Central memory CD8-positive, alpha-beta T cell (primary cell): ENCODE measurements at regions not wholly inside any gene's neighbourhood (a gene's known extent, or its start where the extent isn't known, plus 50 kb on each side); places are given as distances from the start of the nearest gene placed in this dataset.

Experiments
- ATAC-seq: fragments of 150-1000 bp; cut with Tn5 transposase; replicated peaks from 2 replicates; pipeline ENCODE4 v1.10.0; 2022; ENCODE audit warnings: mild to moderate bottlenecking, moderate FRiP score, moderate number of reproducible peaks; ENCODE audit not compliant: poor library complexity, severe bottlenecking; ENCODE audit errors: extremely low read depth
- DNase-seq, 2 donors: peaks; one replicate each; pipeline ENCODE4 v3.0.0; 2021; ENCODE audit warnings: low spot score in 2 of 2
- H3K27ac Mint-ChIP-seq: one replicate; pipeline ENCODE4 v1.8.0; 2022; ENCODE audit warnings: low read depth, mild to moderate bottlenecking, moderate library complexity, mixed read lengths
- H3K27me3 Mint-ChIP-seq: one replicate; pipeline ENCODE4 v1.8.0; 2022; ENCODE audit warnings: mixed read lengths
- H3K36me3 Mint-ChIP-seq: one replicate; pipeline ENCODE4 v1.8.0; 2022; ENCODE audit warnings: mild to moderate bottlenecking, moderate library complexity, mixed read lengths; ENCODE audit not compliant: insufficient read depth
- H3K4me1 Mint-ChIP-seq: one replicate; pipeline ENCODE4 v1.8.0; 2022; ENCODE audit warnings: mixed read lengths
- H3K4me3 Mint-ChIP-seq: one replicate; pipeline ENCODE4 v1.8.0; 2022; ENCODE audit warnings: mild to moderate bottlenecking, moderate library complexity, mixed read lengths
- H3K9me3 Mint-ChIP-seq: one replicate; pipeline ENCODE4 v1.8.0; 2022; ENCODE audit warnings: mixed read lengths

DNA sequence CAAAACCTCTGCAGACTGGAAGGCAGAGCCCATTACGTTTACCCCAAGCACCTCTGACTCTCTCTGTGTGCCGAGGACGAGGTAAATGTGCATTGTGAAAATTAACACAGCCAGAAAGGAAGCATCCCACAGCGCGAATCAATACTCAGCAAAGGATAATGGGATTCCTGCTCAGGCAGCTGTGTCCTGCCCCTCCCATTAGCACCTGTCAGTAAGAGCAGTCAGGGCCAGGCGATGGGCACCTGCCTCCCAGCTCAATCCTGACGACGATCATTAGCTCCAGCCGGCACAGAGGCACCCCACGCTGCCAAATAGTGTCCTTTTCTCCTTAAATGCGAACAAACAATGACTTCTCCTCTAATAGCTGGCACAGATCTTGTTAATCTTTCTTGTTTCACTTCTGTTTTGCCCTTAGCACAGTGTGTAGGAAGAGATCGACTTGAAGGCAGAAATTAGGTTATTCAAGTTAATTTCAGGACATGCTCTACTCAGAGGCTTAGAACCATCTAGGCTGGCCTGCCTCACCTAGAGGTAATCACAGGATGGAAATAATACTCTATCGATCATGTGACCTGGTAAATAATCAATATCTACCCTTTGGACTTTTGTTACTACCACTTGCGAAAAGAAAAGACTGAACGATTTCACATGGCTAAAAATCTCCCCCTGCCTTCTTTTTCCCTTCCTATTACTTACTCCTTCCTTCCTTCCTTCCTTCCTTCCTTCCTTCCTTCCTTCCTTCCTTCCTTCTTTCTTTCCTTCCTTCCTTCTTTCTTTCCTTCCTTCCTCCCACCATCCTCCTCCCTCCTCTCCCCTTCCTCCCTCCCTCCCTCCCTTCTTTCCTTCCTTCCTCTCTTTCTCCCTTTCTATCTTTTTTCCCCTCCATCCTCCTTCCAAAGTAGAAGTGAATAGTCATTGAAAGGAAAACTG, 487.9 kb upstream of the ID2 start:
- Mint-ChIP-seq H3K27ac (no peak overlapping the region), H3K27me3 (peaks cover 22% of the 10 kb centered on the region), H3K4me1 (peaks cover 7% of the 10 kb centered on the region), H3K9me3 (no peaks in the 10 kb centered on the region), H3K4me3 (no peak overlapping the region), H3K36me3 (no peaks in the 10 kb centered on the region)
- DNase-seq (no peak), ATAC-seq (no peak)

DNA sequence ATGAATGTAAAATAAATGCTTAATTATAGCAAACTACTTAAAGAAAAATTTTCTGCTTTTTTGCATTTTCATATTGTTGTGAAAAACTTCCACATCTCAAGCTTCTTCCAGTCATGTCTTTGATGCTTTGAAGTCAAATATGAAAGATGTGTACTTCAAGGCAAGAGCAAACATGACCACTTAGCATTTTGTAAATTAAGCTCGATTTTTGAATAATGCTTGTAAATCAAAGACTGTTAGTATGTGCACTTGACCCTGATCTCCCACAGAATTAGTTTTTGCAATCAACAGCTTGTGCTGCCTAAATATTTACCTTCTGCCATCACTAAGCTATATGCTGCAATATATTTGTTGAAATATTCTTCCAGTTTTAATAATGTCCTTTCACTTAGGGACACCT, 486.1 kb upstream of the ID2 start:
- peaks cover 7% of the 10 kb centered on the region for H3K4me1 Mint-ChIP-seq
- peaks cover 22% of the 10 kb centered on the region for H3K27me3 Mint-ChIP-seq
- peaks cover 6% of the 10 kb centered on the region for H3K9me3 Mint-ChIP-seq
- no peaks in the 10 kb centered on the region for H3K36me3 Mint-ChIP-seq
- DNase-seq, result no peak
- no peak for ATAC-seq
- no peak overlapping the region for H3K27ac Mint-ChIP-seq
- no peak overlapping the region for H3K4me3 Mint-ChIP-seq

DNA sequence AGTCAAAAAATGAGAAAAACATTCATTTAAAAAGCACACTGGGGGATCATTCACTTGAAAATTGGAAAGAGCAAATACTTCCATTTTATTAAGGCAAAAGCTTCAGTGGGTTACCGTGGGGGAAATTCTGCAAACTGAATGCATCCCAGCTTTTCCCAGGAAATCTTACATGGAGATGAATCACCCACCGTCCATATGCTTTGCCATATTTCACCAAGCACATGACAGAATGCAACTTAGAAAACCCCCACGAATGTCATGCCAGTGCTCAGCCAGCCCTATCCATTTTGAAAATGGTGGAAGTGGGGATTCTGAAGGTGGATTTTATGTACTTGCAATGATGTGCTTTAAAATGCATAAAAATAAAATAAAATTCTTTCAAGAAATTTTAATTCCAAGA, 485.5 kb upstream of the ID2 start:
- no peaks in the 10 kb centered on the region for H3K36me3 Mint-ChIP-seq
- ATAC-seq, result no peak
- no peak overlapping the region for H3K27ac Mint-ChIP-seq
- H3K4me3 Mint-ChIP-seq, result no peak overlapping the region
- peaks cover 7% of the 10 kb centered on the region for H3K4me1 Mint-ChIP-seq
- peaks cover 6% of the 10 kb centered on the region for H3K9me3 Mint-ChIP-seq
- no peak for DNase-seq
- H3K27me3 Mint-ChIP-seq, result peaks cover 22% of the 10 kb centered on the region

GRCh38 chr2:8197101-8197500, 484.8 kb upstream of the ID2 start:
- no peak for DNase-seq
- H3K36me3 Mint-ChIP-seq, result no peaks in the 10 kb centered on the region
- peaks cover 6% of the 10 kb centered on the region for H3K9me3 Mint-ChIP-seq
- no peak for ATAC-seq
- H3K27ac Mint-ChIP-seq, result no peak overlapping the region
- H3K4me3 Mint-ChIP-seq, result no peak overlapping the region
- peaks cover 7% of the 10 kb centered on the region for H3K4me1 Mint-ChIP-seq
- H3K27me3 Mint-ChIP-seq, result peaks cover 22% of the 10 kb centered on the region

GRCh38 chr2:8197825-8198224, 484.0 kb upstream of the ID2 start:
- Mint-ChIP-seq H3K9me3 (peaks cover 6% of the 10 kb centered on the region), H3K4me1 (peaks cover 7% of the 10 kb centered on the region), H3K36me3 (no peaks in the 10 kb centered on the region), H3K27ac (no peak overlapping the region), H3K4me3 (no peak overlapping the region), H3K27me3 (peaks cover 15% of the 10 kb centered on the region)
- ATAC-seq (no peak), DNase-seq (no peak)

DNA sequence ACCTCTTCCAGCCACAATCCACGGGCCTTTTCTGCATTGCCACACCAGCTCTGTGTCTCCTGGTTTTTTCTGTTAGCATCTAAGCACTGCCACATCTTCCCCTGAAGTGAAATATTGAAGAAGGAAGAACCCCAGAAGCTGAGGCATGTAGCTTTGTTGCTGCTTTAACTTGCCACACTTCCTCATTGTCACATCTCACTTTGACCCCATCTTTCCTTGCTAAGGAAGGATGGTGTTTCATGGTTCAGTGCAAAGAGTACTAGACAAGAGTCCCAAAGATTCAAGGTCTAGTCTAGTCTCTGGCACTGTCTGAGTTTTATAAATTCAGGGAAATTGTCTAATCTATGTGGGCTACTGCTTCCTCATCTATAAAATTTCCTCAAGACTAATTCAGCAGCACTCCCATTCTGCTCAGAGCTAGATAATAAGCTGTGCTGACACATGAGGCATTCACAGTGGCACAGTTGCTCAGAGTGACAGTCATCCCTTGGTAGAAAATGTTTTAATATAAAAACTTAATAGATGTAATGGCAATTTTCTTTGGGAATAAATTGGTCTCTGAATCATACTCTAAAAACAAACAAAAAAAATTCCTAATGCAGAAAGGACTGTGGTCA, 483.0 kb upstream of the ID2 start:
- DNase-seq, result no peak
- peaks cover 6% of the 10 kb centered on the region for H3K9me3 Mint-ChIP-seq
- H3K27me3 Mint-ChIP-seq, result peaks cover 4% of the 10 kb centered on the region
- H3K27ac Mint-ChIP-seq, result no peak overlapping the region
- H3K4me3 Mint-ChIP-seq, result no peak overlapping the region
- H3K4me1 Mint-ChIP-seq, result peaks cover 2% of the 10 kb centered on the region
- no peak for ATAC-seq
- no peaks in the 10 kb centered on the region for H3K36me3 Mint-ChIP-seq

GRCh38 chr2:8202132-8202531, 479.7 kb upstream of the ID2 start:
- no peaks in the 10 kb centered on the region for H3K36me3 Mint-ChIP-seq
- H3K27me3 Mint-ChIP-seq, result no peaks in the 10 kb centered on the region
- no peak overlapping the region for H3K4me3 Mint-ChIP-seq
- H3K27ac Mint-ChIP-seq, result no peak overlapping the region
- no peaks in the 10 kb centered on the region for H3K4me1 Mint-ChIP-seq
- peaks cover 6% of the 10 kb centered on the region for H3K9me3 Mint-ChIP-seq
- no peak for ATAC-seq
- DNase-seq, result no peak

- Mint-ChIP-seq H3K4me1 (no peaks in the 10 kb centered on the region), H3K36me3 (no peaks in the 10 kb centered on the region), H3K4me3 (no peak overlapping the region), H3K9me3 (peaks cover 7% of the 10 kb centered on the region), H3K27ac (no peak overlapping the region), H3K27me3 (no peaks in the 10 kb centered on the region)
- DNase-seq (no peak), ATAC-seq (no peak)
These were observed 478.5 kb upstream of the ID2 start for GRCh38 chr2:8203364-8203763.

GRCh38 chr2:8204711-8205110, 477.1 kb upstream of the ID2 start:
- no peaks in the 10 kb centered on the region for H3K4me1 Mint-ChIP-seq
- ATAC-seq (no peak), DNase-seq (no peak)
- H3K36me3 Mint-ChIP-seq, result no peaks in the 10 kb centered on the region
- no peak overlapping the region for H3K4me3 Mint-ChIP-seq
- no peaks in the 10 kb centered on the region for H3K27me3 Mint-ChIP-seq
- H3K27ac Mint-ChIP-seq, result no peak overlapping the region
- peaks cover 11% of the 10 kb centered on the region for H3K9me3 Mint-ChIP-seq

- peaks cover 6% of the 10 kb centered on the region for H3K9me3 Mint-ChIP-seq
These were observed 472.4 kb upstream of the ID2 start for GRCh38 chr2:8209494-8209893.

DNA sequence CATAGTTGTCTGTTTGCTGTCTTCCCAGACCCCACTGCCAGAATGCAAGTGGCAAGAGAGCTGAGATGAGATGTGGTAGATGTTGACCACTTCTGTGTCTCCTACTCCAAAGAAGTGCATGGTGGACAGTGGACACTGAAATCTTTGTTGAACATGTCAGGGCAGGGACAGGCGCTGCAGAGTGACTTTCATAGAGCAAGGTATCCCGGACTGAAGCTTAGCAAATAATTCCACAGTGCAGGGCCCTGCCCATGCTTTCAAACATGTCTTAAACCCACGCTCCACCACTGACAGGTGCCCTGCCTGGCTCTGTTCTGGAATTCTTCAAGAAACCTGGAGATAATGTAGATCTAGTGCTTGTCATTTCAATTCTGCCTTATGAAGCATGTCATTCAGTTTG, 470.5 kb upstream of the ID2 start:
- H3K27me3 Mint-ChIP-seq, result no peaks in the 10 kb centered on the region
- peaks cover 6% of the 10 kb centered on the region for H3K9me3 Mint-ChIP-seq
- no peak overlapping the region for H3K27ac Mint-ChIP-seq

More at GRCh38 chr2:8209494-8209893, 472.4 kb upstream of the ID2 start:
- H3K4me1 Mint-ChIP-seq, result no peaks in the 10 kb centered on the region
- ATAC-seq, result no peak
- no peaks in the 10 kb centered on the region for H3K27me3 Mint-ChIP-seq
- DNase-seq, result no peak
- no peaks in the 10 kb centered on the region for H3K36me3 Mint-ChIP-seq
- no peak overlapping the region for H3K27ac Mint-ChIP-seq
- H3K4me3 Mint-ChIP-seq, result no peak overlapping the region

DNA sequence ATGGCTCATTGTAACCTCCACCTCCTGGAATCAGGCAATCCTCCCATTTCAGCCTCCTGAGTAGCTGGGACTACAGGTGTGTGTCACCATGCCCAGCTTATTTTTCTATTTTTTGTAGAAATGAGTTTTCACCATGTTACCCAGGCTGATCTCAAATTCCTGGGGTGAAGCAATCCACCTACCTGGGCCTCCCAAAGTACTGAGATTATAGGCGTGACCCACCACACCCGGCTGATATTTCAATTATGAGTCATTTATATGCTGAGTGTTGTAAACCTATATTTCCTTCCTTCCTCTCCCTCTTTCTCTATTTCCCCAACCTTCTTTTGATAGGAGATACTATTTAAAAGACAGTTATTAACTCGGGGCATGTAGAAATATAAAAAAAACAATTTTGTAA, 469.6 kb upstream of the ID2 start:
- Mint-ChIP-seq H3K9me3 (peaks cover 6% of the 10 kb centered on the region), H3K4me1 (no peaks in the 10 kb centered on the region), H3K36me3 (no peaks in the 10 kb centered on the region), H3K27ac (no peak overlapping the region), H3K27me3 (no peaks in the 10 kb centered on the region), H3K4me3 (no peak overlapping the region)
- ATAC-seq (no peak), DNase-seq (no peak)

More for the DNA sequence above, 470.5 kb upstream of the ID2 start:
- DNase-seq (no peak), ATAC-seq (no peak)
- Mint-ChIP-seq H3K4me3 (no peak overlapping the region), H3K36me3 (no peaks in the 10 kb centered on the region), H3K4me1 (no peaks in the 10 kb centered on the region)

- H3K27ac Mint-ChIP-seq, result no peak overlapping the region
- no peak overlapping the region for H3K4me3 Mint-ChIP-seq
- no peaks in the 10 kb centered on the region for H3K27me3 Mint-ChIP-seq
- H3K36me3 Mint-ChIP-seq, result no peaks in the 10 kb centered on the region
- no peaks in the 10 kb centered on the region for H3K9me3 Mint-ChIP-seq
- H3K4me1 Mint-ChIP-seq, result no peaks in the 10 kb centered on the region
- no peak for ATAC-seq
- no peak for DNase-seq
These were observed 467.7 kb upstream of the ID2 start for GRCh38 chr2:8214036-8214615.
